ENCODE measurements at regions not wholly inside any gene's neighbourhood (a gene's known extent, or its start where the extent isn't known, plus 50 kb on each side); places are given as distances from the start of the nearest gene placed in this dataset.

DNA sequence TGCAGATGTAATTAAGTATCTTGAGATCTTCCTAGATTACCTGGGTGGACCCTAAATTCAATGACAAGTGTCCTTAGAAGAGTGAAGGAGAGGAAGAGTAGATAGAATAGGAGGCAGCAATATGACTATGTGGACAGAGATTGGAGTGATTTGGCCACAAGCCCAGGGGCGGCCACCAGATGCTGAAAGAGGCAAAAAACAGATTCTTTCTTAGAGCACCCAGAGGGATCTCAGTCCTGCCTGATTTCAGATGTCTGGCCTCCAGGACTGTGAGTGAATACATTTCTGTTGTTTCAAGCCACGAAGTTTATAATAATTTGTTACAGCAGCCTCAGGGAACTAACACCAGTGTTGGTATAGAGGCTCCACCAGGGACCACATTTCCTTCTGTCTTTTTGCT lies 67.3 kb downstream of the DACT1 start:
- WGBS (ENCODE audit: insufficient coverage), result 100% methylated on average over 1 of the region's 2 CpGs
- Mint-ChIP-seq H3K4me1 (no peaks in the 10 kb centered on the region), H3K9me3 (ENCODE audit: insufficient read depth) (no peaks in the 10 kb centered on the region), H3K27ac (no peak overlapping the region), H3K27me3 (peaks cover 8% of the 10 kb centered on the region), H3K4me3 (no peak overlapping the region)
- Histone ChIP-seq H3K9ac (ENCODE audit: low read length) (no peak overlapping the region), H3K4me3 (ENCODE audit: control extremely low read depth in 1 of 5, extremely low read depth in 1 of 5, insufficient read depth in 1 of 5, low read depth in 2 of 5, low read length in 4 of 5) (no peak overlapping the region), H3K9me3 (ENCODE audit: control extremely low read depth in 1 of 3, control insufficient read depth in 2 of 3, insufficient read depth in 1 of 3, low read length in 2 of 3) (no peaks in the 10 kb centered on the region), H4K20me1 (ENCODE audit: control insufficient read depth, insufficient read depth, low read length, poor library complexity, severe bottlenecking) (no peaks in the 10 kb centered on the region), H3K27me3 (replicated peaks in 1 of 4; ENCODE audit: control extremely low read depth in 1 of 4, control insufficient read depth in 3 of 4, insufficient read depth in 4 of 4, low read length in 3 of 4) (no peaks in the 10 kb centered on the region), H3K79me2 (ENCODE audit: control insufficient read depth, insufficient read depth, low read length) (no peaks in the 10 kb centered on the region), H3K4me1 (ENCODE audit: control insufficient read depth in 2 of 2, insufficient read depth in 2 of 2, low read length in 2 of 2) (no peaks in the 10 kb centered on the region), H3K4me2 (replicated peaks; ENCODE audit: low read depth, low read length, poor library complexity, severe bottlenecking) (no peak overlapping the region), H2AFZ (ENCODE audit: insufficient read depth, low read depth, low read length, poor library complexity, severe bottlenecking) (no peak overlapping the region), H3K27ac (ENCODE audit: low read length in 2 of 2) (no peak overlapping the region), H3K36me3 (replicated peaks in 1 of 2; ENCODE audit: control extremely low read depth in 1 of 2, control insufficient read depth in 1 of 2, extremely low read depth in 1 of 2, insufficient read depth in 2 of 2, low read length in 1 of 2) (no peaks in the 10 kb centered on the region)
- DNase-seq (no peak), ATAC-seq (ENCODE audit: low read depth) (no peak)
- ChIA-PET POLR2A (no interaction called here), CTCF (no interaction called here)
- intact Hi-C loops (cut with micrococcal nuclease), result no loop called here
- no peak for TF ChIP-seq EZH2 (IDR thresholded peaks at IDR 0.05; ENCODE audit: borderline replicate concordance, insufficient read depth, low read depth, low read length, poor library complexity, severe bottlenecking)
- TF ChIP-seq, protein P1, sequence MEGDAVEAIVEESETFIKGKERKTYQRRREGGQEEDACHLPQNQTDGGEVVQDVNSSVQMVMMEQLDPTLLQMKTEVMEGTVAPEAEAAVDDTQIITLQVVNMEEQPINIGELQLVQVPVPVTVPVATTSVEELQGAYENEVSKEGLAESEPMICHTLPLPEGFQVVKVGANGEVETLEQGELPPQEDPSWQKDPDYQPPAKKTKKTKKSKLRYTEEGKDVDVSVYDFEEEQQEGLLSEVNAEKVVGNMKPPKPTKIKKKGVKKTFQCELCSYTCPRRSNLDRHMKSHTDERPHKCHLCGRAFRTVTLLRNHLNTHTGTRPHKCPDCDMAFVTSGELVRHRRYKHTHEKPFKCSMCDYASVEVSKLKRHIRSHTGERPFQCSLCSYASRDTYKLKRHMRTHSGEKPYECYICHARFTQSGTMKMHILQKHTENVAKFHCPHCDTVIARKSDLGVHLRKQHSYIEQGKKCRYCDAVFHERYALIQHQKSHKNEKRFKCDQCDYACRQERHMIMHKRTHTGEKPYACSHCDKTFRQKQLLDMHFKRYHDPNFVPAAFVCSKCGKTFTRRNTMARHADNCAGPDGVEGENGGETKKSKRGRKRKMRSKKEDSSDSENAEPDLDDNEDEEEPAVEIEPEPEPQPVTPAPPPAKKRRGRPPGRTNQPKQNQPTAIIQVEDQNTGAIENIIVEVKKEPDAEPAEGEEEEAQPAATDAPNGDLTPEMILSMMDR (IDR thresholded peaks at IDR 0.05), result no peak

- POLR2A ChIA-PET, result no interaction called here
- CTCF ChIA-PET, result interaction anchor here (1.8 kb wide), 1 partner anchor 9 kb away, joined by 5 read pairs; no protein-coding TSS in a partner anchor
- Mint-ChIP-seq H3K27me3 (peaks cover 5% of the 10 kb centered on the region), H3K4me3 (no peak overlapping the region), H3K27ac (no peak overlapping the region), H3K9me3 (ENCODE audit: insufficient read depth) (no peaks in the 10 kb centered on the region), H3K4me1 (no peaks in the 10 kb centered on the region)
- Histone ChIP-seq H3K4me1 (ENCODE audit: control insufficient read depth in 2 of 2, insufficient read depth in 2 of 2, low read length in 2 of 2) (no peaks in the 10 kb centered on the region), H3K36me3 (replicated peaks in 1 of 2; ENCODE audit: control extremely low read depth in 1 of 2, control insufficient read depth in 1 of 2, extremely low read depth in 1 of 2, insufficient read depth in 2 of 2, low read length in 1 of 2) (no peaks in the 10 kb centered on the region), H3K27me3 (replicated peaks in 1 of 4; ENCODE audit: control extremely low read depth in 1 of 4, control insufficient read depth in 3 of 4, insufficient read depth in 4 of 4, low read length in 3 of 4) (no peaks in the 10 kb centered on the region), H3K4me2 (replicated peaks; ENCODE audit: low read depth, low read length, poor library complexity, severe bottlenecking) (no peak overlapping the region), H3K9ac (ENCODE audit: low read length) (no peak overlapping the region), H3K4me3 (ENCODE audit: control extremely low read depth in 1 of 5, extremely low read depth in 1 of 5, insufficient read depth in 1 of 5, low read depth in 2 of 5, low read length in 4 of 5) (no peak overlapping the region), H3K27ac (ENCODE audit: low read length in 2 of 2) (no peak overlapping the region), H3K9me3 (ENCODE audit: control extremely low read depth in 1 of 3, control insufficient read depth in 2 of 3, insufficient read depth in 1 of 3, low read length in 2 of 3) (no peaks in the 10 kb centered on the region), H4K20me1 (ENCODE audit: control insufficient read depth, insufficient read depth, low read length, poor library complexity, severe bottlenecking) (no peaks in the 10 kb centered on the region), H3K79me2 (ENCODE audit: control insufficient read depth, insufficient read depth, low read length) (no peaks in the 10 kb centered on the region), H2AFZ (ENCODE audit: insufficient read depth, low read depth, low read length, poor library complexity, severe bottlenecking) (no peak overlapping the region)
- no peak for DNase-seq
- no CpG with 5 or more reads among the region's 1 CpG for WGBS (ENCODE audit: insufficient coverage)
- TF ChIP-seq EZH2 (IDR thresholded peaks at IDR 0.05; ENCODE audit: borderline replicate concordance, insufficient read depth, low read depth, low read length, poor library complexity, severe bottlenecking), result no peak
- TF ChIP-seq, protein P1 (IDR thresholded peaks at IDR 0.05), result no peak
- intact Hi-C loops (cut with micrococcal nuclease), result no loop called here
- ATAC-seq (ENCODE audit: low read depth), result no peak
Observed at GRCh38 chr14:58707949-58708348, 70.2 kb downstream of the DACT1 start.

Data from B cell (primary cell).